IMR-90 (cell line): ENCODE measurements at regions not wholly inside any gene's neighbourhood (a gene's known extent, or its start where the extent isn't known, plus 50 kb on each side); places are given as distances from the start of the nearest gene placed in this dataset.

Experiments
- BHLHE40 ChIP-seq: fragments of 150-350 bp; IDR thresholded peaks from 2 replicates; pipeline ENCODE4 v1.6.1; 2016; ENCODE audit warnings: mild to moderate bottlenecking, low read depth, low read length
- CEBPB ChIP-seq: IDR thresholded peaks from 2 replicates; pipeline ENCODE4 v1.6.1; 2012; ENCODE audit warnings: low read depth, low read length, improper control_type of control experiment
- CHD1 ChIP-seq: IDR thresholded peaks from 2 replicates; pipeline ENCODE4 v1.6.1; 2012; ENCODE audit warnings: low read depth, low read length, improper control_type of control experiment
- FOS ChIP-seq: fragments of 150-350 bp; IDR thresholded peaks from 2 replicates; pipeline ENCODE4 v1.6.1; 2016; ENCODE audit warnings: low read depth, low read length
- MAFK ChIP-seq: IDR thresholded peaks from 2 replicates; pipeline ENCODE4 v1.6.1; 2012; ENCODE audit warnings: low read depth, low read length, improper control_type of control experiment
- NFE2L2 ChIP-seq: fragments of 150-350 bp; IDR thresholded peaks from 2 replicates; pipeline ENCODE4 v1.6.1; 2016; ENCODE audit warnings: low read depth, mild to moderate bottlenecking, low read length
- POLR2A ChIP-seq: IDR thresholded peaks from 2 replicates; pipeline ENCODE4 v1.6.1; 2012; ENCODE audit warnings: mild to moderate bottlenecking, low read depth, low read length
- RAD21 ChIP-seq: IDR thresholded peaks from 2 replicates; pipeline ENCODE4 v1.6.1; 2012; ENCODE audit warnings: low read length, improper control_type of control experiment
- RCOR1 ChIP-seq: IDR thresholded peaks from 2 replicates; pipeline ENCODE4 v1.6.1; 2012; ENCODE audit warnings: mild to moderate bottlenecking, low read length, improper control_type of control experiment; ENCODE audit not compliant: insufficient replicate concordance
- RFX5 ChIP-seq: IDR thresholded peaks from 2 replicates; pipeline ENCODE4 v1.8.0; 2012; ENCODE audit warnings: low read depth, mild to moderate bottlenecking, low read length, moderate library complexity
- SMC3 ChIP-seq: fragments of 150-350 bp; IDR thresholded peaks from 2 replicates; pipeline ENCODE4 v1.6.1; 2016; ENCODE audit warnings: low read depth, mild to moderate bottlenecking, antibody characterized with exemption, low read length, moderate library complexity
- TF ChIP-seq, protein P1 (sequence below): fragments of 150-350 bp; IDR thresholded peaks from 2 replicates; pipeline ENCODE4 v1.6.1; 2016; ENCODE audit warnings: low read depth, mild to moderate bottlenecking, low read length, moderate library complexity, borderline replicate concordance
- TF ChIP-seq, protein P2 (sequence below): conservative IDR thresholded peaks from 2 replicates; pipeline ENCODE4 v1.5.1; 2012; ENCODE audit warnings: mild to moderate bottlenecking, low read depth, low read length, improper control_type of control experiment
- TF ChIP-seq, protein P3 (sequence below): fragments of 150-350 bp; IDR thresholded peaks from 2 replicates; pipeline ENCODE4 v1.6.1; 2017; ENCODE audit warnings: mild to moderate bottlenecking, antibody characterized with exemption, low read length, low read depth

DNA sequence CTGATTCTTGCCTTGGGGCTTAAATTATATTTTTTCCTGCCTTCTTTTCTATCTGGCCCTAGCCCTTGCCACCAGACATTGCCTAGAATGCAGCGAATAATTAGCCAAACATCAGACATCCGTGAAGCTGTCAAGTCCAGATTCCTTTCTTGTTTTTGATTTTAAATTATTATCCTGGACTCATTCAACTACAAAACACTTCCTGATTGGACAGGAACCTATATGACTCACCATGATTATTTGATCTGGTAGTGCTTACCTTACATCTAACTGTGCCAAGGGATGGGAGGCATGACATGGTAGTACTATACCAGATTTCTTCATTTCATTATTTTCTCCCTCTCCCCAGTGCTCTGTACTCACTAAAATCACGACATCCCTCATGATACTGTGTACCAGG lies 829.6 kb downstream of the TLR4 start:
- TF ChIP-seq, protein P1, sequence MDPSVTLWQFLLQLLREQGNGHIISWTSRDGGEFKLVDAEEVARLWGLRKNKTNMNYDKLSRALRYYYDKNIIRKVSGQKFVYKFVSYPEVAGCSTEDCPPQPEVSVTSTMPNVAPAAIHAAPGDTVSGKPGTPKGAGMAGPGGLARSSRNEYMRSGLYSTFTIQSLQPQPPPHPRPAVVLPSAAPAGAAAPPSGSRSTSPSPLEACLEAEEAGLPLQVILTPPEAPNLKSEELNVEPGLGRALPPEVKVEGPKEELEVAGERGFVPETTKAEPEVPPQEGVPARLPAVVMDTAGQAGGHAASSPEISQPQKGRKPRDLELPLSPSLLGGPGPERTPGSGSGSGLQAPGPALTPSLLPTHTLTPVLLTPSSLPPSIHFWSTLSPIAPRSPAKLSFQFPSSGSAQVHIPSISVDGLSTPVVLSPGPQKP, result no peak
- TF ChIP-seq FOS, result no peak
- TF ChIP-seq POLR2A, result no peak
- TF ChIP-seq, protein P2, sequence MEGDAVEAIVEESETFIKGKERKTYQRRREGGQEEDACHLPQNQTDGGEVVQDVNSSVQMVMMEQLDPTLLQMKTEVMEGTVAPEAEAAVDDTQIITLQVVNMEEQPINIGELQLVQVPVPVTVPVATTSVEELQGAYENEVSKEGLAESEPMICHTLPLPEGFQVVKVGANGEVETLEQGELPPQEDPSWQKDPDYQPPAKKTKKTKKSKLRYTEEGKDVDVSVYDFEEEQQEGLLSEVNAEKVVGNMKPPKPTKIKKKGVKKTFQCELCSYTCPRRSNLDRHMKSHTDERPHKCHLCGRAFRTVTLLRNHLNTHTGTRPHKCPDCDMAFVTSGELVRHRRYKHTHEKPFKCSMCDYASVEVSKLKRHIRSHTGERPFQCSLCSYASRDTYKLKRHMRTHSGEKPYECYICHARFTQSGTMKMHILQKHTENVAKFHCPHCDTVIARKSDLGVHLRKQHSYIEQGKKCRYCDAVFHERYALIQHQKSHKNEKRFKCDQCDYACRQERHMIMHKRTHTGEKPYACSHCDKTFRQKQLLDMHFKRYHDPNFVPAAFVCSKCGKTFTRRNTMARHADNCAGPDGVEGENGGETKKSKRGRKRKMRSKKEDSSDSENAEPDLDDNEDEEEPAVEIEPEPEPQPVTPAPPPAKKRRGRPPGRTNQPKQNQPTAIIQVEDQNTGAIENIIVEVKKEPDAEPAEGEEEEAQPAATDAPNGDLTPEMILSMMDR, result no peak
- TF ChIP-seq SMC3, result no peak
- no peak for TF ChIP-seq BHLHE40
- TF ChIP-seq RAD21, result no peak
- no peak for TF ChIP-seq RCOR1
- no peak for TF ChIP-seq CEBPB
- no peak for TF ChIP-seq CHD1
- TF ChIP-seq RFX5, result no peak
- TF ChIP-seq, protein P3, sequence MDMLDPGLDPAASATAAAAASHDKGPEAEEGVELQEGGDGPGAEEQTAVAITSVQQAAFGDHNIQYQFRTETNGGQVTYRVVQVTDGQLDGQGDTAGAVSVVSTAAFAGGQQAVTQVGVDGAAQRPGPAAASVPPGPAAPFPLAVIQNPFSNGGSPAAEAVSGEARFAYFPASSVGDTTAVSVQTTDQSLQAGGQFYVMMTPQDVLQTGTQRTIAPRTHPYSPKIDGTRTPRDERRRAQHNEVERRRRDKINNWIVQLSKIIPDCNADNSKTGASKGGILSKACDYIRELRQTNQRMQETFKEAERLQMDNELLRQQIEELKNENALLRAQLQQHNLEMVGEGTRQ, result no peak
- TF ChIP-seq MAFK, result no peak
- TF ChIP-seq NFE2L2, result no peak
